ENCODE measurements at regions not wholly inside any gene's neighbourhood (a gene's known extent, or its start where the extent isn't known, plus 50 kb on each side); places are given as distances from the start of the nearest gene placed in this dataset.

DNA sequence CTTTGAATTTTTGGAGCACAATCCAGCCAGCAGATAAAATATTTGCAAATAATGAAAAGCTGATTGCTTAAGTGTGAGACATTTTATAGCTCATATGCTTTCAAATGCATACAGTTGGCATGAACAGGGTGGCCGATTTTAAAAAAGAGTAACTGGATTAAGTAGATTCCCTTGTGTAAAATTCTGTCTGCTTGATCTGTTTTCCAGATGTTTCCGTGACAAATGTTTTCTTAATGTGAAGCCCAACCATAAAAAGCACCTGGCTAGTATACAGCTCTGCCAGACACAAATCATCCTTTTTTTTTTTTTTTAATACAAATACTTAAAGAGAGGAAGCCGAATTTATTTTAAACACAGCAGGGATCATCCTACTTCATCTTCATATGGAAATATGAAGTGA is 440.7 kb downstream of the CCER1 start:
- TF ChIP-seq, protein P1, sequence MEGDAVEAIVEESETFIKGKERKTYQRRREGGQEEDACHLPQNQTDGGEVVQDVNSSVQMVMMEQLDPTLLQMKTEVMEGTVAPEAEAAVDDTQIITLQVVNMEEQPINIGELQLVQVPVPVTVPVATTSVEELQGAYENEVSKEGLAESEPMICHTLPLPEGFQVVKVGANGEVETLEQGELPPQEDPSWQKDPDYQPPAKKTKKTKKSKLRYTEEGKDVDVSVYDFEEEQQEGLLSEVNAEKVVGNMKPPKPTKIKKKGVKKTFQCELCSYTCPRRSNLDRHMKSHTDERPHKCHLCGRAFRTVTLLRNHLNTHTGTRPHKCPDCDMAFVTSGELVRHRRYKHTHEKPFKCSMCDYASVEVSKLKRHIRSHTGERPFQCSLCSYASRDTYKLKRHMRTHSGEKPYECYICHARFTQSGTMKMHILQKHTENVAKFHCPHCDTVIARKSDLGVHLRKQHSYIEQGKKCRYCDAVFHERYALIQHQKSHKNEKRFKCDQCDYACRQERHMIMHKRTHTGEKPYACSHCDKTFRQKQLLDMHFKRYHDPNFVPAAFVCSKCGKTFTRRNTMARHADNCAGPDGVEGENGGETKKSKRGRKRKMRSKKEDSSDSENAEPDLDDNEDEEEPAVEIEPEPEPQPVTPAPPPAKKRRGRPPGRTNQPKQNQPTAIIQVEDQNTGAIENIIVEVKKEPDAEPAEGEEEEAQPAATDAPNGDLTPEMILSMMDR (IDR thresholded peaks at IDR 0.05; ENCODE audit: control extremely low read depth, extremely low read depth, low read depth, missing control alignments), result no peak
- no peak for DNase-seq (ENCODE audit: extremely low spot score)
- ChIA-PET CTCF (interaction anchor here (1.5 kb wide), 1 partner anchor 9 kb away, joined by 5 read pairs; no protein-coding TSS in a partner anchor), POLR2A (no interaction called here)

DNA sequence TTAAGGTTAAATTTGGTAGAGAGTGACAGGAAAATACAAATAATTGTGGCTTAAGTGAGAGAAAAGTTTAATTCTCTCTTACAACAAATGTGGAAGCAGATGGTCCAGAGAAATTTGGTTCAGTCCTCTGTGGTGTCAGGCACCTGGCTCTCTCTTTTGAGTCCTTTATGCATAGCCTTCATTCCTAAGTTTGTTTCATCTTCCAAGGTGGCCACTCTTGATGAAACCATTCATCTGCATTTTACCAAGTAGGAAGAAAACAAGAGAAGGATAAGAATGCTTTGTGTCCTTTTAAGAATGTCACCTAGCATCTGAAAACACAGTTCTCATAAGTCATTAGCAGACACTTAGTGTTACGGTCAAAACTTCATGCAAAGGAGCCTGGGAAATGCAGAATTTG is 442.5 kb downstream of the CCER1 start:
- ChIA-PET POLR2A (no interaction called here), CTCF (no interaction called here)
- TF ChIP-seq, protein P1 (IDR thresholded peaks at IDR 0.05; ENCODE audit: control extremely low read depth, extremely low read depth, low read depth, missing control alignments), result no peak
- DNase-seq (ENCODE audit: extremely low spot score), result no peak

DNA sequence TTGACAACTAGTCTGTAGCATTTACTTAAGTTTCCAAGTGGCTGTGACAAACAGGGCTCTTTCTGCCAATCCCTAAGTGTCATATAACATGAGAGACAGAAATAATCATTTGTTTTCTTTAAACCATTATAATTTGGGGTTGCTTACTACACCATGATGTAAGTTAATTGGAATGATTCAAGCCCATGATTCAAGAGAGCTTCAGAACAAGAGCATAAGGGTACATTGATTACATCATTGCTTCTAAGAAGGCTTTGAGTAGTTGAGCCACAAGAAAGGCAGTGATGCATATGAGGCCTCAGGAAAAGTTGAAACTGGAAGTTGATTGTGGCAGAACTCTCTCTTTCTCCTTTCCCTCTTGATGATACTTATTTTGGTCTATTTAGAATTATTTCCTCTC is 444.0 kb downstream of the CCER1 start:
- ChIA-PET CTCF (no interaction called here), POLR2A (no interaction called here)
- no peak for DNase-seq (ENCODE audit: extremely low spot score)
- TF ChIP-seq, protein P1 (IDR thresholded peaks at IDR 0.05; ENCODE audit: control extremely low read depth, extremely low read depth, low read depth, missing control alignments), result no peak

DNA sequence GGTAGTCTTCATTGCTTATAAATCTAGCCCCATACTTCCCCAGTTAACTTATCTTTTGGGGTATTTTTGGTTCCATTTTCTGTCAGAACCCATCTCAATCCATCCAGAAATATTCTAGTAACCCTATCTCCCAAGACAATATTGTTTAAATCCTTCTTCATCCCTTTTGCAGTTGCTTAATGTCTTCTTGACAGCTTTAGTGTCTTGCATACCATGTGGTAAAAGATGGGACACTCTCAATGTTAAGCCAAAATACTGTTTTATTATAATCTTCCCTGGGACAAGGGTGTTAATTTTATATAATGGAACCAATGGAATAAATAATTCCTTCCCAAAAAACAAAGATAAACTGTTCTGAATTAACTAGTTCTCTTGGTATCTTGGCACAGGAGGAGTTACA is 450.2 kb downstream of the CCER1 start:
- POLR2A ChIA-PET, result no interaction called here
- DNase-seq (ENCODE audit: extremely low spot score), result no peak
- TF ChIP-seq, protein P1 (IDR thresholded peaks at IDR 0.05; ENCODE audit: control extremely low read depth, extremely low read depth, low read depth, missing control alignments), result no peak
- CTCF ChIA-PET, result interaction anchor here (1.2 kb wide), 1 partner anchor 10 kb away, joined by 5 read pairs; no protein-coding TSS in a partner anchor

DNA sequence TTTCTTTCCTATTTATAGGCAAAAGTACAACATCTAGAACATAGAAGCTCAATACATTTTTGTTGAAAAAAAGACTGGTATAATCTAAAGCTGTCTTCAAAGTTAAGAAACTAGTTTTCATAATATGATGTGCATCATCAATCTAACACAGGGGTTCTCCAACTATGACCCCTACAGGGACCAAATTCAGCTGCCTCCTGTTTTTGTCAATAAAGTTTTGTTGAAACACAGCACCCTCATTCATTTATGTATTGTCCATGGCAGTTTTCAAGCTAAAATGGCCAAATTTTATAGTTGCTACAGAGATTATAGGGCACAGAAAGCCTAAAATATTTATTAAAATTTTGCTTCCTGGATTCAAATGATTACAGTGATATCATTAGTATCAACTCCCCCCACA is 452.9 kb downstream of the CCER1 start:
- ChIA-PET POLR2A (no interaction called here), CTCF (no interaction called here)
- TF ChIP-seq, protein P1 (IDR thresholded peaks at IDR 0.05; ENCODE audit: control extremely low read depth, extremely low read depth, low read depth, missing control alignments), result no peak
- DNase-seq (ENCODE audit: extremely low spot score), result no peak

DNA sequence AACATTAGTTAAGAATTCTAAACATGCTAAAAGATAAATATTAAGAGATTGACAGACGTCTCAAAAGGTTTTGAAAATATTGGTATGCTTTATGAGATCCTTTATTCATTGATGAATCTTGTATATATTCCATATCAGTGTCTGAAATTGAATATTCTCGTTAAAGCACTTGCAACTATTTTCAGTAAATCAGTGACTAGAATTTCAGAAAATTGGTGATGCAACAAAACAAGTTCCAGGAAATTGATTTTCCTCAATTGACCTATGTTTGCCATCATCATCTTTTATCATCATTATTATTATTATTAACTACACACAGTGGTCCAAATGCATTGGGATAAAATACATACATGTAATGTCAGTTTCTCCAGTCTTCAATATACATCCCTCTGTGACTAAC is 453.6 kb downstream of the CCER1 start:
- ChIA-PET CTCF (interaction anchor here (1.7 kb wide), 1 partner anchor 15 kb away, joined by 6 read pairs; no protein-coding TSS in a partner anchor), POLR2A (no interaction called here)
- TF ChIP-seq, protein P1 (IDR thresholded peaks at IDR 0.05; ENCODE audit: control extremely low read depth, extremely low read depth, low read depth, missing control alignments), result no peak
- no peak for DNase-seq (ENCODE audit: extremely low spot score)

DNA sequence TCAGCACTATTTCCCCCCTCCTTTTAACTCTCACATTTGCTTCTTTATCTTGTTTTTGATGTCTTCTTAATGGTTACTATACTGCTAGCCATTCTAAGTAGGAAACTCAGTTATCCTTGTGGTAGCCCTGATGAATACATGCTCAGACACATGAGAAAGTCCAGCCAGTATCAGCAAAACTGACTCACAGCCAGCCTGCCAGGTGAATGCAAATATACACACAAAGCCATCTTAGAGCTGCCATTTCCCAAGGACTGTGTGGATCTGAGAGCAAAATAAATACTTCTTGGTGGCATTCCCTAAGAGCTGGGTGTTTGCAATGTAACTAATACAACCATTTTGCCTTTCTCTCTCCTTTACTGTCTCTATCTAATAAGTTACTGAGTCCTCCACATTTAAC is 455.2 kb downstream of the CCER1 start:
- ChIA-PET CTCF (interaction anchor here (0.7 to 1.7 kb wide), 3 partner anchors 16 to 31 kb away, joined by 3 to 6 read pairs (median 4); no protein-coding TSS in a partner anchor), POLR2A (no interaction called here)
- TF ChIP-seq, protein P1 (IDR thresholded peaks at IDR 0.05; ENCODE audit: control extremely low read depth, extremely low read depth, low read depth, missing control alignments), result no peak
- DNase-seq (ENCODE audit: extremely low spot score), result no peak

Data from GM10248 (cell line).